OCI-LY1 (cell line): ENCODE measurements at regions not wholly inside any gene's neighbourhood (a gene's known extent, or its start where the extent isn't known, plus 50 kb on each side); places are given as distances from the start of the nearest gene placed in this dataset.

Experiments
- EZH2 ChIP-seq: fragments of 200-600 bp; sonication (generic), shearing (Covaris generic); IDR thresholded peaks from 2 replicates; pipeline ENCODE4 v1.8.0; 2017; ENCODE audit warnings: borderline replicate concordance, mixed run types, mild to moderate bottlenecking, antibody characterized with exemption, low read length, moderate library complexity, mixed read lengths
- TF ChIP-seq, protein P1 (sequence below): fragments of 200-600 bp; sonication (generic), shearing (Covaris generic); IDR thresholded peaks from 2 replicates; pipeline ENCODE4 v1.5.1; 2017; ENCODE audit warnings: mild to moderate bottlenecking, antibody characterized with exemption, low read length, moderate library complexity, mixed read lengths

GRCh38 chr4:189178125-189178746 lies 762.4 kb upstream of the FRG1 start:
- TF ChIP-seq, protein P1, sequence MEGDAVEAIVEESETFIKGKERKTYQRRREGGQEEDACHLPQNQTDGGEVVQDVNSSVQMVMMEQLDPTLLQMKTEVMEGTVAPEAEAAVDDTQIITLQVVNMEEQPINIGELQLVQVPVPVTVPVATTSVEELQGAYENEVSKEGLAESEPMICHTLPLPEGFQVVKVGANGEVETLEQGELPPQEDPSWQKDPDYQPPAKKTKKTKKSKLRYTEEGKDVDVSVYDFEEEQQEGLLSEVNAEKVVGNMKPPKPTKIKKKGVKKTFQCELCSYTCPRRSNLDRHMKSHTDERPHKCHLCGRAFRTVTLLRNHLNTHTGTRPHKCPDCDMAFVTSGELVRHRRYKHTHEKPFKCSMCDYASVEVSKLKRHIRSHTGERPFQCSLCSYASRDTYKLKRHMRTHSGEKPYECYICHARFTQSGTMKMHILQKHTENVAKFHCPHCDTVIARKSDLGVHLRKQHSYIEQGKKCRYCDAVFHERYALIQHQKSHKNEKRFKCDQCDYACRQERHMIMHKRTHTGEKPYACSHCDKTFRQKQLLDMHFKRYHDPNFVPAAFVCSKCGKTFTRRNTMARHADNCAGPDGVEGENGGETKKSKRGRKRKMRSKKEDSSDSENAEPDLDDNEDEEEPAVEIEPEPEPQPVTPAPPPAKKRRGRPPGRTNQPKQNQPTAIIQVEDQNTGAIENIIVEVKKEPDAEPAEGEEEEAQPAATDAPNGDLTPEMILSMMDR: no peak
- no peak for TF ChIP-seq EZH2
